ENCODE measurements at regions not wholly inside any gene's neighbourhood (a gene's known extent, or its start where the extent isn't known, plus 50 kb on each side); places are given as distances from the start of the nearest gene placed in this dataset.

- TF ChIP-seq CTCF (IDR thresholded peaks at IDR 0.05; ENCODE audit: extremely low read depth in 1 of 2, insufficient read depth in 1 of 2, low read depth in 1 of 2, low read length in 2 of 2) (no peak), POLR2A (IDR thresholded peaks at IDR 0.05; ENCODE audit: low read depth, low read length) (no peak), POLR2AphosphoS5 (IDR thresholded peaks at IDR 0.05; ENCODE audit: insufficient read depth, low read depth, low read length) (no peak), MAX (IDR thresholded peaks at IDR 0.05; ENCODE audit: insufficient read depth, insufficient read length) (no peak), FOS (IDR thresholded peaks at IDR 0.05; ENCODE audit: borderline replicate concordance, insufficient read depth, low read length) (no peak), EZH2 (IDR thresholded peaks at IDR 0.05; ENCODE audit: borderline replicate concordance, low read depth, low read length, severe bottlenecking) (no peak)
These were observed 96.6 kb upstream of the FAT3 start for GRCh38 chr11:92128026-92128425.

All from endothelial cell of umbilical vein (primary cell).